GM19397 (cell line): ENCODE measurements at regions not wholly inside any gene's neighbourhood (a gene's known extent, or its start where the extent isn't known, plus 50 kb on each side); places are given as distances from the start of the nearest gene placed in this dataset.
"Not testable (repeated sequence)": the region's sequence is repeated elsewhere in the genome, so short reads cannot be mapped to it uniquely, and the experiment has no call there.

ENCODE experiments used
- ATAC-seq: cut with Tn5 transposase; IDR thresholded peaks from one replicate; pipeline ENCODE4 v1.9.1; 2021; ENCODE audit warnings: mild to moderate bottlenecking, moderate library complexity; ENCODE audit not compliant: unreplicated experiment

DNA sequence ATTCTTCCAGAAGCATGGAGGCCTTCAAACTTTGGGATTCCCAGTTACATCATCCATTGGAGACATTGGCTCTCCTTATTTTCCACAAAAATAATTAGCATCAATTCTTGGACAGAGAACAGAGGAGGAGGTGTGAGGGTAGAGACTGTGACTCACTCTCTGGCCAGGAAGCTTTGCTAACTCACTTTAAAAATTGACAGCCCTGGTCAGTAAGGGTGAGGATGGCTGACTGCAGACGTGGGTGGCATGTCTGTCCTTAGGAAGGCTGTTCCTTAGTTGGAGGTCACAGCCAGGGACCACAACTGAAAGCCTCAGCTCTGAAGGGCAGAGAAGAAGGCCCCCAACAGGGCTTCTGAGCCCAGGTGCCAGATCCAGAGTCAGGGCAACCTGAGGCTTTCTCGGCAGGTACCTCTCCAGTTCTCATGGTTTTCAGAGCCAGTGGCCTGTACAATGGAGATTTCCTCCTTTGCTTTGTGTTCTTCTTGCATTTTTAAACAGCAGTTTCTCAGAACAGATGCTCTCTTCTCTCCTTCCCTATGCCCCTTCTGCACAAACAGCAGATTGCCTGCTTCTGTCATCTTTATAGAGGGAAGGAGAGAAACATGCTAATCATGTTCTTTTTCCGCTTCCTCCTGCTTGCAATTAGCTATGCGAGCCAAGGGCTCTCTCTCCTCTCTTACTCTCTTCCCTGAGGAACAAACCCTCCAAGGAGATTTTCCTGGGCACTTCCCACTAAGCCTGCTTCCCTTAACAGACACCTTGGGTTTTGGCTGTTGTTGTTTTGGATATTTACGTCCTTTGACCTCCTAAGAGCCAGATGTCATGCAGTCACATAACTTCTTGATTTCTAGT is 92.5 kb upstream of the ZNF366 start:
- ATAC-seq, result no peak

GRCh38 chr5:72599065-72599433 is 91.8 kb upstream of the ZNF366 start:
- ATAC-seq, result no peak

DNA sequence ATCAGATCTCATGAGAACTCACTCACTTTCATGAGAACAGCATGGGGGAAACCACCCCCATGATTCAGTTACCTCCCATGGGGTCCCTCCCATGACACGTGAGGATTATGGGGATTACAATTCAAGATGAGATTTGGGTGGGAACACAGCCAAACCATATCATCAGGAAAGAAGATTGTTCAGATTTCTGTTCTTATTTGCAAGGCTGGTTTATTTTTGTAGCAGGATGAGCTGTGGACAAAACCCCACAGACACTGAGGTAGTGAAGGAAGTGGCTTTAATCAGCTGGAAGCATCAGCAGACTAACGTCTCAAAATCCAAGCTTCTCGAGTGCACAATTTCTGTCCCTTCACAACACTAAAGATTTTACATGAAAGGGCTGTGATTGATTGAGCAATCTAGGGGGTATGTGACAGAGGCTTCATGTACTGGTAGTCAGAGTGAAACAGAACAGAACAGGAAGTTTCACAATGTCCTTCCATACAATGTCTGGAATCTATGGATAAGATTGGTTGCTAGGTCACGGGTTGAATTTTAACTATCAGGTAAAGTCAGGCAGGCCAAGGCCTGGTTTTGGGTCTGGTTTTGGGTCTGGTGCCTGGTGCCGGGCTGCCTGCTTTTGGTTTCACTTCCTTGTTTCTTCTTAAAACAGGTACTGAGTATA is 91.3 kb upstream of the ZNF366 start:
- no peak for ATAC-seq

- ATAC-seq, result no peak
Observed at GRCh38 chr5:72597456-72597948, 90.3 kb upstream of the ZNF366 start.

- ATAC-seq, result no peak
Observed at GRCh38 chr5:72596956-72597355, 89.7 kb upstream of the ZNF366 start.

DNA sequence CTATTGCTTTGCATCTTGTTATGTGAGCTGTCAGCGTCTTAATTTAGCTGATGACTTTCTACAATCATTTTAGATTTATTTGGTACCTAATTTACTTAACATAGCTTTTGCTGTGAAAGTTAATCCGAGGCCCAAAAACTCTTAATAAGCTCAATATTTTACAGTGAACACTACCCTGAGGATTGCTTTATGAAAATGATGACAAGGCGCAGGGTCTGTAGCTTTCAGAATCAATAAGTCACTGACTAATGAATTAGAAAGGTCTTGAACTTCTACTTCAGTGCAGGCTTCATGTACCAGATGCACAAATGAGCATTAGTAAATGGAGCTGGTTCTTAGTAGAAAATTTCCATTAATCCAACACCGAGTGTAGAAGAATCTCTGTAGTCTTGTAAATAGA is 81.4 kb upstream of the ZNF366 start:
- no peak for ATAC-seq

GRCh38 chr5:72587661-72588308 is 80.6 kb upstream of the ZNF366 start:
- no peak for ATAC-seq

DNA sequence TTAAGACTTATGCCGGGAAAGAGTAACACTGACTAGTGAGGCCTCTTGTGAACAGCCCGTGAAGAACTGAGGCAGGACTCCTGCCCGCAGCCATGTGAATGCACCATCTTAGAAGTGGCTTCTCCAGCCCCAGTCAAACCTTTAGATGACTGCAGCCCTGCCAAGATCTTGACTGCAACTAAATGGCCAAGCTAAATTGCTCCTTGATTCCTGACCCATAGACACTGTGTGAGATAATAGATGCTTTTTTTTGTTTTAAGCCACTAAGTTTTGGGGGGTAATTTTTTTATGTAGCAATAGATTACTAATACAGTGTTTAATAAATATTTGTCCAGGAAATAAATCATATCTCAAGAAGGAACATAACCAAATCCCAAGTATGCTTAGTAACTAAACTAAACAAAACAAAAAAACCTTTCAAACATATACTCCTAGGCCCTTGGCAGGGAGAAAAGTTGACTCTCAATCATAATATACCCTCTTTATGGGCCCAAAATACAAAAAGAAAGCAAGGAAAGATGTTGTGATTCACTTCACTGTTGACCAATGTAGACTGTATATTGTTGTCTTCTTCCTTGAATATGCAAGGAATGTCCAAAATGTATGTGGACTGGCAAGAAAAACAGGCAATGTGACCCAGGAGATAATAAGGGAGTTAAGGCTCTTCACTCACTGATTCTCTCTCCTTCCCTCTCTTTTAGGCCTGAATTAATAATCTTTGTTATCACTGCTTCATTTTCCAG is 79.7 kb upstream of the ZNF366 start:
- no peak for ATAC-seq

DNA sequence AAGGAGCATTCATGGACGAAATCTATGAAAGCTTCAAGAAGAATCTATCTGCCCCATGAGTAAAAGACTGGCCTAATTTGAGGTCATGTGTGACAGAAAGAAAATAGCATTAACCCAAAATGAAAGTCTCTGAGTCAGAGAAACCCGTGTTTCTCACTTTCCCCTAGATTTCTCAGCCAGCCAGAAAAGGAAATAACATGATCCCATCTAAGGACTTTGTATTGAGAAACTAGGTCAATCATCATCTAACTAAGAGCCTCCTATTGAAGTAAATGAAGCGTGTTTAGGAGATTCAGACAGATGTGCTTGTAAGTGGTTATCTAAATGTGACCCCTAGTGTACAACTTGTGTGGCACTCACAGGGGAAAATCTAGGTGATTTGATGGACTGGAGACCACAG is 77.3 kb upstream of the ZNF366 start:
- no peak for ATAC-seq

GRCh38 chr5:72579290-72579689 is 72.1 kb upstream of the ZNF366 start:
- ATAC-seq, result not testable (repeated sequence)

DNA sequence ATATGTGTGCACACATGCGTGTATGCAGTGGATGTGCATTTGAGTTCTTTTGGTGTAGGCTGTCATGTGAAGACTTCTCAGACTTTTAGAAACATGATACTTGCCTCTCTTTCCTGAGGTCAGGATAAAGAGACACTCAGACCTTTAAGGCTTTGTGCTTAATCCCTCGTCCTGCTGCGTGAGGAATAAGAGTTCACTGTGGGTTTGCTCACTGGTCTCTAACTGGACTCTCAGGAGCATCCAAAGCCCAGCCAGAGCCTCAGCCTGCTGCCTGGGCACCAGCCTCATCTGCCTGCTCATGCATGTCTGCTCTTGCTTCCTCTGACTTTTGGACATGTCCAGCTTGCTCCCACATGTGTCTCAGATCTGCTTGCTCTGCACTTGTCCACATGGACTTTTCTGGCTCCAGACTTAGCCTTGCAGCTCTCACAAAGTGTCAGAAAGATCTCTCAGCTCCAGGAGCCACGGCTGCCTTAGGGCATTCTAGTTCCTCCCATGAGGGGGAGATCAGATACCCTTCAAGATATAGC is 65.1 kb upstream of the ZNF366 start:
- no peak for ATAC-seq

DNA sequence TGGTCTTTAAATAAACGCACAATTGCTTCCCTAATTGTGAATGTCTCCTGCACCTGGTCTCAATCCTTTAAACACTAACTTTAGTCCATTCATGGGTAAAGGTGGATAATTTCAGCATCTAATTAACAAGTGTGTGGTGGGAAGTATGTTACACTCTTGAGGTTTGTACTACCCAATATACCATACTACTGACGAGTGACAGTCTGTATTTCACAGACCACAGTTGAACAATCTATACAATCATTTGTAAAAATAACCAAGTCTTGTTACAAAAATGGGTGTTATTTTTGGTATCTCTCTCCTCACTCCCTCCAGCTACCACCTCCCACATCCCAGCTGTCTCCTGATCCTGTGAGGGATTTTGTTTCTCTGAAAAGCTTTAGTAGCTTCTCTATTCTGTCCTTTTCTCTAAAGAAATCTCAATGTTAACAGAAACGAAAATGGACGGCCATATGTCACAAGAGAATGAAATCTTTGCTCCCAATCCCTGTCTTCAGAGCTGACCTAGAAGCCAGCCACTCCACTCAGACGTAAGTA is 62.3 kb upstream of the ZNF366 start:
- ATAC-seq, result no peak

GRCh38 chr5:72566746-72567145 is 59.5 kb upstream of the ZNF366 start:
- ATAC-seq, result no peak

DNA sequence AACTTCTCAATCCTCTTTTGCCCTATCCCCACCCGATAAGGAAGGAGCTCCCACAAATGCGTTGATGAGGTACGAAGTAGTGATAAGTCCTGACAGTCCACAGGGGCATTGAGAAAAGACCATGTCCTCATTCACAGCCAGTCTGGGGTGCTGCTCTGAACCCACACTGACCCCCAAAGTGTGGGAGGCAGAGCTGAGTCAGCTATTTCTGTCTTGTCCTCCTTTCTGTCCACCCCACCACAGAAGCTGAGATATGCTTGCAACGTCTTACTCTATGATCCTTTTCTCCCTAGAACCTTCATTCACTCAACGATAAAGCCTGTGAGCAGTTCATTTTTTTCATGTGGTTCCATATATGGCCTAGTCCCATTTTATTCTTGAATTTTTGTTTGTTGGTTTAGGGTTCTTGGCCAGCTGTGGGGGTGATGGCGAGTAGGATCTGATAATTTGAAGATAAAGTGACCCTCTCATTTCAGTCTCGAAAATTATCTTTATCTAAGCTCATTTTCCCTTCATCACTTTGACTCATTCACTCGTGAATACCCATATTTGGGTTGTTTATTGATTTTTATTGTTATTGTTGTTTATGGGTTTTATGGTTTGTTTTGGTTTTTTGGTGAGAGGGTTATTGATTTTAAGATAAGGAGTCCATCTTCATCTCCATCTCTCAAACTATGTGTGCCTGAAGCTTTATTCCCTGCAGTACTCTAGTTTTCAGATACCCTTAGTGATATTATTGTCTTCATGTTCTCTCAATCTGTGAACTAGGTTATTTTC is 58.5 kb upstream of the ZNF366 start:
- ATAC-seq, result no peak

DNA sequence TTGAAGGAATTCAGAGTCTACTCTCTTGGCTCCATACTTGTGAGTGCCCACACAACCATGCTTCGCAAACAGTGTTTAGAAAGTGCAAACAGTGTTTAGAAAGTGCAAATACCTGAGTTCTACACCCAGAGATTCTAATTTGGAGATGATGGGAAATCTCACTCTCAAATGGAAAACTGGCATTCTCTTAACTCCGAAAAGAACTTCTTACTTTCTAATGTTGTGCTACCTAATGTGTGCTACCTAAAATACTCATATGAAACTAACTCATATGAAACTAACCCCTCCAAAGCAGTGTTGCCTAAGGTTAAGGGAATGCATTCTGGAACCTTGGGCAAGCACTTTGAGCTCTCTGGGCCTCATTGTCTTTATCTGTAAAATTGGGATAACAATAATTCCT is 55.5 kb upstream of the ZNF366 start:
- no peak for ATAC-seq

DNA sequence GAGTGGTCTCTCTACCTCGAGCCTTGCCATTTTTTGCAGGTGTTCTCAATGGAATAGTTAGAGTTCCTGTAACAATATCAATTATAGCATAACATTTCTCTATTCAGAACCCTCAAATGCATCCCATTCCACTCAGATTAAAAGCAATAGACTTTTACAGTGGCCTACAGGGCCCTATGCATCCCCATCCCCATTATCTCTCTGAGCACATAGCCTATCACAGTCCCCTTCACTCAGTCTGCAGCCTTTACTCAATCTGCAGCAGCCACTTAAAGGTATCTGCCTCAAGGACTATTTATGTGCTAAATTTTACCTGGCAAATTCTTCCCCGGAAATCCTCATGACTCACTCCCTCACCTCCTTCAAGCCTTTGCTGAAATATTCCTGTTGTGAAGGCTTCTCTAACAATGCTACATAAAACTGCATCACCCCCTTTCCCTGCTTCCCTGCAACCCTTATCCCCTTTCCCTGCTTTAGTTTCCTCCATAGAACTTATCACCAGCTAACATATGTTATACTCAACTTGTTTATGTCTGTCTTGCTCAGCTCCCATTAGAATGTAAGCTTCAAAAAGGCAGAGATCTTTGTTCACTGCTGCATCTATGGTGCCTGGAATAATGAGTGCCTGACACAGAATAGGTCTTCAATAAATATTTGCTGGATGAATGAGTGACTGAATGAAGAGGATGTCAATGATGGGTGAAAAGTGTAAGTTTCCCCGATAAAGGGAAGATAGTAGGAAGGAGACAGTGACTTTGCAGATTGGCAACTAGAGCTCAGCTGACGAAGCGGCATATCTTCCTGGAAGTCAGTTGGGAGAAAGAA is 54.1 kb upstream of the ZNF366 start:
- ATAC-seq, result no peak

- no peak for ATAC-seq
Observed at GRCh38 chr5:72559866-72560766, 52.9 kb upstream of the ZNF366 start.

DNA sequence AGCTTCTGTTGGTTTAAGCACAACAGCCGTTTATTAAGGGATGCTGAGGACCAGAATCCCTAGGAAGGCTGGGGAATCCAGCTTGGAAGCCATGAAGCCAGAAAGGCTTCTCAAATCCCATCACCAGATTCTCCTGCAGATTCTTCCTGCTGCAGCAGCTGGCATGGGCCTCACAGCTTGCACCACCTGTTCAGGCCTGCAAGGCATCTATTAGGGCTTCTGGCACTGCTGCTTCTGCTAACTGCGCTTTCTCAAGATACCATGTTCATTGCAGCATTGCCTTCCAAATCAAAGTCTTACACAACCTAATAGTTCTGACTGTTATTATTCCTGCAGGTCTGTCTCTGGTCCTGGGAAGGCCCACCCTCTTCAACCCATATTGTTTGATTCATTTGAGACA is 51.2 kb upstream of the ZNF366 start:
- ATAC-seq, result no peak
